Right lobe of liver (tissue), 4 donors: ENCODE measurements at regions not wholly inside any gene's neighbourhood (a gene's known extent, or its start where the extent isn't known, plus 50 kb on each side); places are given as distances from the start of the nearest gene placed in this dataset.

Experiments
- POLR2A ChIP-seq: fragments of 450-650 bp; IDR thresholded peaks from one replicate; pipeline ENCODE4 v1.6.1; 2017; ENCODE audit warnings: antibody characterized with exemption, mild to moderate bottlenecking
- TF ChIP-seq, protein P1 (sequence below), 4 donors: fragments of 200-600 bp in 3 of 4; fragments of 450-650 bp in 1 of 4; IDR thresholded peaks; one replicate each; pipeline versions ENCODE4 v1.5.1 to v1.8.0; 2016 to 2022; ENCODE audit warnings: antibody characterized with exemption in 4 of 4, mild to moderate bottlenecking in 2 of 4
- donor health status: DM: no; HTN: no; CAD: no.
- donor health status: DM: no; HTN: no; CAD: no.
- donor health status: DM: no; HTN: yes; CAD: no.

DNA sequence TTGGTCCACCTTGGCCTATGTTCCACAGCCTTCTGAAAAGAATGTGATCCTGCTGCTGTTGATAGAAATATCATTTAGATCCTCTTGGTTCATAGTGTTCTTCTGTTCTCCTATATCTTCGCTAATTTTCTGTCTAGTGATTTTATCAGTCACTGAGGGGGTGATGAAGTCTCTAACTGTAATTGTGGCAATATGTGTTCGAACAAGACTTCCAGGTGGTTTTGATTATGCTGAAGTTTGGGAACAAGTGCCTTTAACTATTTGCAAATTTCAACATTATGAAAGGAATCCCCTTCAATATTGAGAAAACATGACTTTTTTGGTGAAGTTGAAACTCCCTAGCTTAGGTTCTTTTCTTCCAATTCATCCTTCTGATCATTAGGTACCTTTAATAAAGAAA is 140.4 kb downstream of the MTX2 start:
- TF ChIP-seq, protein P1, sequence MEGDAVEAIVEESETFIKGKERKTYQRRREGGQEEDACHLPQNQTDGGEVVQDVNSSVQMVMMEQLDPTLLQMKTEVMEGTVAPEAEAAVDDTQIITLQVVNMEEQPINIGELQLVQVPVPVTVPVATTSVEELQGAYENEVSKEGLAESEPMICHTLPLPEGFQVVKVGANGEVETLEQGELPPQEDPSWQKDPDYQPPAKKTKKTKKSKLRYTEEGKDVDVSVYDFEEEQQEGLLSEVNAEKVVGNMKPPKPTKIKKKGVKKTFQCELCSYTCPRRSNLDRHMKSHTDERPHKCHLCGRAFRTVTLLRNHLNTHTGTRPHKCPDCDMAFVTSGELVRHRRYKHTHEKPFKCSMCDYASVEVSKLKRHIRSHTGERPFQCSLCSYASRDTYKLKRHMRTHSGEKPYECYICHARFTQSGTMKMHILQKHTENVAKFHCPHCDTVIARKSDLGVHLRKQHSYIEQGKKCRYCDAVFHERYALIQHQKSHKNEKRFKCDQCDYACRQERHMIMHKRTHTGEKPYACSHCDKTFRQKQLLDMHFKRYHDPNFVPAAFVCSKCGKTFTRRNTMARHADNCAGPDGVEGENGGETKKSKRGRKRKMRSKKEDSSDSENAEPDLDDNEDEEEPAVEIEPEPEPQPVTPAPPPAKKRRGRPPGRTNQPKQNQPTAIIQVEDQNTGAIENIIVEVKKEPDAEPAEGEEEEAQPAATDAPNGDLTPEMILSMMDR (IDR thresholded peaks at IDR 0.05), result no peak
- TF ChIP-seq POLR2A, result no peak
